GM18505 (cell line): ENCODE measurements at regions not wholly inside any gene's neighbourhood (a gene's known extent, or its start where the extent isn't known, plus 50 kb on each side); places are given as distances from the start of the nearest gene placed in this dataset.

Source experiments
- ATAC-seq: cut with Tn5 transposase; IDR thresholded peaks from one replicate; pipeline ENCODE4 v1.9.1; 2021; ENCODE audit not compliant: unreplicated experiment
- POLR2A ChIP-seq: IDR thresholded peaks from 4 replicates; pipeline ENCODE4 v1.6.1; 2011; ENCODE audit warnings: borderline replicate concordance; ENCODE audit not compliant: insufficient read depth, insufficient read length; ENCODE audit errors: extremely low read depth

- ATAC-seq, result no peak
- TF ChIP-seq POLR2A, result no peak
These were observed 107.4 kb downstream of the VCPKMT start for GRCh38 chr14:50008974-50009373.

- no peak for TF ChIP-seq POLR2A
- no peak for ATAC-seq
These were observed 105.6 kb downstream of the VCPKMT start for GRCh38 chr14:50010752-50011151.

DNA sequence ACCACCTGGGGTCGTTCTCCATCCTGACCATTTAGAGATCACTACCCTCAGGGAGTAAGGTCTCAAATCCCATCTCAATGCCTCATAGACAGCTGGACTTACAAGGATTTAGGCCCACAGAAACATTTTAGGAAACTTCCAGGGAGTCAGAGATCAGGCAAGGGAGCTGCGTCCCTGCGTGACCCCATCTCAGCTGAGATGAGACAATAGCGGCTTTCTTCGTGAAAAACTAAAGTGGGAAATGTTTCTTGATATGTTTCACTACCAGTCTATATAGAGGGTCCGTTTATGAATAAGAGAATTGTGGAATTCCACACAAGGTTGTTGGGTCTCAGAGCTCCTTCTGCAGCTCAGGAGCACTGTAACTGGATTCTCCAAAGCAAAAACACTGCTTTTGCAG is 105.1 kb downstream of the VCPKMT start:
- TF ChIP-seq POLR2A, result no peak
- no peak for ATAC-seq

GRCh38 chr14:50012644-50013043 is 103.7 kb downstream of the VCPKMT start:
- no peak for ATAC-seq
- no peak for TF ChIP-seq POLR2A

DNA sequence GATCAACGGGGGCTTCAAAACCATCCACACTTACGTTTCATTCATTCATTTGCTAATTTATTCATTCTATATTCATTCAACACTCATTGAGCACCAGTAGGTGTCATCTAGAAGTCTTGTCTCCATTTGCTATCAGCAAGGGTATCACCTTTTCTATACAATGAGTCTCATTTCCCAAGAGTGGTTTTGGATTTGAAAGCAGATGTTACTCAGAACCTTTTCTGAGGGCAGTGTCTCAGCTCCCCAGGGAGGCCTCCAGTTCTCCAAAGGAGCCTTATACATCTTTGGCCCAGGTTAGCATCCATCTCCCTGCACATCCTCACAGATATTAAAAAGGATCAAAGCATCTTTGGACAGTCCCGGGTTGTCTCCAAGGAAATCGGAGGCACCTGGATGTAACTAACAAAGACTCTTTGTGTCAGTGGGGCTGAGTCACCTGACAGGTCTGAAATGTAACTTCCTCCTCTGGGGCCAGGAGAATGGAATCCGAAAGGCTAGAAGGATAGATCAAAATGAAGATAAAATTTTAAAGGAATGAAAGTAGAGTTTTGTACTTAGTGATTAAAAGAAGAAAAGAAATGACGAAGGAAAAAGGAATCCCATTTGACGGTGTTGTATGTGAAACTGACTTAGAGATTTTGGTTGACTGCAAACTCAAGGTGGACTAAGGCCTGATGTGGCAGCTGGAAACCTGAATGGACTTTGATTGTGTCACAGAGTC is 103.0 kb downstream of the VCPKMT start:
- ATAC-seq, result no peak
- TF ChIP-seq POLR2A, result no peak

DNA sequence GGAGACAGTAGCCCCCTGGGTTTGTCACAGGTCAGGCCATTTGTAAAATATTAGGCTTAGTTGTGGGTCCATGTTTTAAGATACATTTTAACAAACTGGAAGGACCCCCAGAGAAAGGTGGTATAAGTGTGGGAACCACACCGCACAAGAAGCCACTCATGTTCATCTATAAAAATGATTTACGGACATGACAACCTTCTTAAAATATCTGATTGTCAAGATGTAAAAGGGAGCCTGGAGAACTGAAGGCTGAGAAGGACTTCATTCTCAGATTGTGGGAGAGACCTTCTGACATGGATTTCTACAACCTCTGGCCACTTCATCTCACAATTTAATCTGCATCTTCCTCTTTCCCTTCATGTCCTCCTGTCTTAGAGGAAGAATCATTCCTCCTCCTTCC is 102.4 kb downstream of the VCPKMT start:
- no peak for ATAC-seq
- TF ChIP-seq POLR2A, result no peak

DNA sequence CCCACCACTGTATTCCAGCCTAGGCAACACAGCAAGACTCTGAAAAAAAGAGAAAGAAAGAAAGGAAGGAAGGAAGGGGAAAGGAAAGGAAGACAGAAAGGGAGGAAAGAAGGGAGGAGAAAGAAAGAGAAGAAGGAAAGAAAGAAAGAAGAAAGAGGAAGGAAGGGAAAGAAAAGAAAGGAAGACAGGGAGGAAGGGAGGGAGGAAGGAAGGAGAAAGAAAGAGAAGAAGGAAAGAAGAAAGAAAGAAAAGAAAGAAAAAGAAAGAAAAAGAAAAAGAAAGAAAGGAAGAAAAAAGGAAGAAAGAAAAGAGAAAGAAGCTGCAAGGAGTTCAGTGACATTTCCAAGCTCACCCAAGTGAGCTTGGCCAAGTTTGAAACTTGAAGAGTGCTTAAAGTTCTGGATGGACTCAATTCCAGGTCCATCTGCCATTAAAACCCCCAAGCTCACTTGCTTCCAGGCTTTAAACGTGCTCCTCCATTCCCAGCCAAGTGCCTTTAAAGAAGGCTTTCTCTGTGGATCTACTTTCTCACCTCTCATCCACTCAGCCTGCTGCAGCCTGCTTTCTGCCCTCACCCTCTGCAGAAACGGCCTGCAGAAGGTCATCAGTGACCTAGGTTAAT is 101.5 kb downstream of the VCPKMT start:
- TF ChIP-seq POLR2A, result no peak
- ATAC-seq, result no peak

- no peak for TF ChIP-seq POLR2A
These were observed 100.7 kb downstream of the VCPKMT start for GRCh38 chr14:50015716-50016115.

GRCh38 chr14:50018201-50018932 is 98.0 kb downstream of the VCPKMT start:
- no peak for TF ChIP-seq POLR2A
- no peak for ATAC-seq

More at GRCh38 chr14:50015716-50016115, 100.7 kb downstream of the VCPKMT start:
- no peak for ATAC-seq

DNA sequence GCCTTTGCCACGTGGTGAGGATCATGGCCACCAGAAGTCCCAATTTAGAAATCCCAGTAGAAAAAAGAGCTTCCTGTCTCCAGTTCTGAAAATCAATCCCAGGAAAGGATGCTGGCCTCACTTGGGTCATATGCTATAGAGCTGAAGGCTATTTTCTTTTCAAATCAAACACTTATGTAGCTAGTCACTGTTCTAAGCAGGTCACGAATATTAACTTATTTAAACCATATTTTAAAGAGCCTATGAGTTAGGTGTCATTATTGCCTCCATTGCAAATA is 97.5 kb downstream of the VCPKMT start:
- no peak for TF ChIP-seq POLR2A
- no peak for ATAC-seq

DNA sequence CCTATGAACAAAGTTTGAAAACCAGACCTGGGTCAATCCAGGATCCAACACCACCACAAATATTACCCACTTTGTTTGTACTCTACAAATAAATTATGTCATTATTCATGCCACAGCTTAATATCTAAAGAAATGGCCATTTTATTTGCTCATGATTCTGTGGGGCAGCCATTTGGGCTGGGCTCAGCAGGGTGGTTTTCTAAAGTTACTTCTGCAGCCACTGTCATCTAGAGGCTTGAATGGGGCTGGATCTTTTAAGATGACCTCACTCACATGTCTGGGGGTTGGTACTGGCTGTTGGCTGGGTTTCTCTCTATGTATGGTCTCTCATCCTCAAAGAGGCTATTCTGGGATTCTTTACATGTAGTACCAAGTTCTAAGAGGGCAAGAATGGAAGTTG is 96.2 kb downstream of the VCPKMT start:
- TF ChIP-seq POLR2A, result no peak
- no peak for ATAC-seq

DNA sequence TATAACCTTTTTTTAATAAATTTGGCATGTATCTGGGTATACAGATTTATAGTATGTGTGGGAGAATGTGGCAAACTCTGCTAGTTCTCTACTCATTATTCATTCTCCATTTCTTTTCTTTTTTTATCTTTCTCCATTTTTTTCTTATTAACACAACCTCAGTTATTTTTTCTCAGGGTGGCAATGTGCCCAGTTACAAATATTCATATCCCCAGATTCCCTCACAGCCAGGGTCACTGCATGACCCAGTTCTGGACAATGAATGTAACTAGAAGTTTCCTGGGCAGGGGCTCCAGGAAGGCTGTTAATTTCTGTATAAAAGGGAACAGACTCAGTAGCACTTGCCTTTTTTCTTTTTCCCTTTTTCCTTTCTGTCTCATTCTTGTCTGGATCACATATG is 95.6 kb downstream of the VCPKMT start:
- no peak for ATAC-seq
- TF ChIP-seq POLR2A, result no peak

GRCh38 chr14:50021261-50022031 is 94.9 kb downstream of the VCPKMT start:
- no peak for ATAC-seq

More at GRCh38 chr14:50021261-50022031, 94.9 kb downstream of the VCPKMT start:
- no peak for TF ChIP-seq POLR2A
